HepG2 (cell line): ENCODE measurements at regions not wholly inside any gene's neighbourhood (a gene's known extent, or its start where the extent isn't known, plus 50 kb on each side); places are given as distances from the start of the nearest gene placed in this dataset.

Experiments used
- ATAC-seq: fragments of 200-7000 bp; cut with Tn5 transposase; 3 replicates; pipeline ENCODE4 v1.9.1; 2020; ENCODE audit warnings: mild to moderate bottlenecking, moderate library complexity
- BruUV-seq: library from RNA; stranded (reverse); fragments of 400-500 nt; replicated peaks from 2 replicates; lab custom pipeline; 2021; lab: Mats Ljungman, UMichigan
- CTCF ChIA-PET: fragments of 300-600 bp; formaldehyde crosslinking; extraction: SDS; loops from one replicate; lab custom pipeline; 2021; ENCODE audit warnings: low total read pairs, inconsistent platforms, low intra/inter-chr PET ratio; lab: Yijun Ruan, JAX
- POLR2A ChIA-PET: fragments of 350-600 bp; sonication (Branson Sonifier 250); formaldehyde crosslinking; loops from one replicate; lab custom pipeline; 2020; ENCODE audit warnings: antibody characterized with exemption, inconsistent platforms; lab: Yijun Ruan, JAX
- DNase-seq: peaks from one replicate; pipeline ENCODE4 v3.0.0-alpha.2; 2015; ENCODE audit warnings: low spot score
- FAIRE-seq: peaks from 3 replicates; lab custom pipeline; 2011; peaks lifted over from hg19 to GRCh38; lab: Jason Lieb, UNC
- H2AFZ ChIP-seq: one replicate; pipeline ENCODE4 v1.6.1; 2011; ENCODE audit warnings: low read length, inconsistent platforms
- H3K27ac ChIP-seq: fragments of 300-600 bp; 3 replicates; pipeline ENCODE4 v1.8.0; 2011; ENCODE audit warnings: mixed run types, mild to moderate bottlenecking, mixed read lengths, low read length, inconsistent platforms; ENCODE audit not compliant: insufficient read depth; ENCODE audit errors: extremely low read length
- H3K27me3 ChIP-seq, 2 experiments: fragments of 200-600 bp in 1 of 2; 2 replicates in 1 of 2; 3 replicates in 1 of 2; pipeline versions ENCODE4 v1.6.0 to v1.8.0; 2011; ENCODE audit warnings: low read length in 2 of 2, mild to moderate bottlenecking in 2 of 2, moderate library complexity in 2 of 2, inconsistent platforms in 1 of 2; ENCODE audit not compliant: insufficient read depth in 2 of 2, control insufficient read depth in 1 of 2
- H3K36me3 ChIP-seq, 2 experiments: fragments of 200-600 bp in 1 of 2; replicated peaks in 1 of 2; 2 replicates in 1 of 2; 3 replicates in 1 of 2; pipeline versions ENCODE4 v1.5.1 to v1.8.0; 2011; ENCODE audit warnings: low read length in 2 of 2, inconsistent platforms in 1 of 2; ENCODE audit not compliant: insufficient read depth in 2 of 2, control insufficient read depth in 1 of 2
- H3K4me1 ChIP-seq: 2 replicates; pipeline ENCODE4 v1.5.1; 2012; ENCODE audit warnings: low read length, inconsistent platforms; ENCODE audit not compliant: insufficient read depth
- H3K4me2 ChIP-seq: 2 replicates; pipeline ENCODE4 v1.6.0; 2011; ENCODE audit warnings: low read depth, low read length, inconsistent platforms
- H3K4me3 ChIP-seq, 3 experiments: fragments of 200-600 bp in 1 of 3; sonication (generic), shearing (Covaris generic) in 1 of 3; replicated peaks in 1 of 3; 2 replicates each; pipeline ENCODE4 v1.5.1; 2011 to 2016; ENCODE audit warnings: low read length in 3 of 3, inconsistent platforms in 2 of 3, low read depth in 2 of 3, mild to moderate bottlenecking in 2 of 3, control low read depth in 1 of 3, mixed read lengths in 1 of 3; ENCODE audit not compliant: insufficient read depth in 1 of 3
- H3K79me2 ChIP-seq: one replicate; pipeline ENCODE4 v1.6.1; 2011; ENCODE audit warnings: low read length, inconsistent platforms; ENCODE audit not compliant: insufficient read depth
- H3K9ac ChIP-seq: 2 replicates; pipeline ENCODE4 v1.6.0; 2011; ENCODE audit warnings: mild to moderate bottlenecking, low read depth, low read length, inconsistent platforms; ENCODE audit not compliant: insufficient read depth
- H3K9me3 ChIP-seq: 2 replicates; pipeline ENCODE4 v1.5.1; 2012; ENCODE audit warnings: mild to moderate bottlenecking, low read length
- H4K20me1 ChIP-seq: 2 replicates; pipeline ENCODE4 v1.6.0; 2011; ENCODE audit warnings: inconsistent platforms, mild to moderate bottlenecking, low read length, moderate library complexity; ENCODE audit not compliant: insufficient read depth
- AGO2 ChIP-seq: fragments of 200-400 bp; formaldehyde crosslinking; optimal IDR thresholded peaks from 2 replicates; pipeline ENCODE3; 2017; ENCODE audit warnings: mild to moderate bottlenecking, low read depth, low read length, moderate library complexity
- CAMTA2 ChIP-seq: sonication (generic); formaldehyde crosslinking; IDR thresholded peaks from 2 replicates; pipeline ENCODE4 v1.4.0; 2020; ENCODE audit warnings: mild to moderate bottlenecking, missing genetic modification reagents, borderline replicate concordance
- DNMT1 ChIP-seq: sonication (generic); formaldehyde crosslinking; IDR thresholded peaks from 2 replicates; pipeline ENCODE4 v1.5.1; 2020; ENCODE audit warnings: mild to moderate bottlenecking, missing genetic modification reagents
- NFE2 ChIP-seq: sonication (generic); formaldehyde crosslinking; IDR thresholded peaks from 2 replicates; pipeline ENCODE4 v1.4.0; 2020; ENCODE audit warnings: missing genetic modification reagents
- RARG ChIP-seq: sonication (generic); formaldehyde crosslinking; IDR thresholded peaks from 2 replicates; pipeline ENCODE4 v1.4.0; 2020; ENCODE audit warnings: low read depth, mild to moderate bottlenecking, missing genetic modification reagents
- SNRNP70 ChIP-seq: fragments of 200-400 bp; formaldehyde crosslinking; IDR thresholded peaks from 2 replicates; pipeline ENCODE4 v1.6.1; 2017; ENCODE audit warnings: mild to moderate bottlenecking, low read depth, low read length, moderate library complexity
- TAF1 ChIP-seq: sonication (generic); formaldehyde crosslinking; IDR thresholded peaks from 2 replicates; pipeline ENCODE4 v1.4.0; 2020; ENCODE audit warnings: missing genetic modification reagents
- ZNF101 ChIP-seq: sonication (generic); formaldehyde crosslinking; IDR thresholded peaks from 2 replicates; pipeline ENCODE4 v1.4.0; 2020; ENCODE audit warnings: mild to moderate bottlenecking, low read depth, missing genetic modification reagents, borderline replicate concordance
- ZNF44 ChIP-seq: sonication (generic); formaldehyde crosslinking; IDR thresholded peaks from 2 replicates; pipeline ENCODE4 v1.5.1; 2020; ENCODE audit warnings: mild to moderate bottlenecking, missing genetic modification reagents
- WGBS: methylation state at CpG from one replicate; pipeline ENCODE4 v1.1.6; 2017; ENCODE audit warnings: low lambda C conversion rate; 5-methylcytosine and 5-hydroxymethylcytosine counted together
- in situ Hi-C: cut with HindIII; loops from 2 replicates; pipeline ENCODE4 v1.10.0; 2017; ENCODE audit warnings: low pct_unique_long_range_greater_than_20kb; ENCODE audit not compliant: extremely low pct_ligation_motif_present
- intact Hi-C: fragments of 100-400 bp; cut with micrococcal nuclease; formaldehyde crosslinking; loops from one replicate; pipeline ENCODE4 v1.10.0; 2022; ENCODE audit not compliant: unreplicated experiment
- TF ChIP-seq, protein P1 (sequence below): sonication (generic); formaldehyde crosslinking; IDR thresholded peaks from 2 replicates; pipeline ENCODE4 v1.8.1; 2022; ENCODE audit warnings: mild to moderate bottlenecking, missing genetic modification reagents
- TF ChIP-seq, protein P2 (sequence below): IDR thresholded peaks from 2 replicates; pipeline ENCODE4 v1.6.1; 2012; ENCODE audit warnings: inconsistent platforms

DNA sequence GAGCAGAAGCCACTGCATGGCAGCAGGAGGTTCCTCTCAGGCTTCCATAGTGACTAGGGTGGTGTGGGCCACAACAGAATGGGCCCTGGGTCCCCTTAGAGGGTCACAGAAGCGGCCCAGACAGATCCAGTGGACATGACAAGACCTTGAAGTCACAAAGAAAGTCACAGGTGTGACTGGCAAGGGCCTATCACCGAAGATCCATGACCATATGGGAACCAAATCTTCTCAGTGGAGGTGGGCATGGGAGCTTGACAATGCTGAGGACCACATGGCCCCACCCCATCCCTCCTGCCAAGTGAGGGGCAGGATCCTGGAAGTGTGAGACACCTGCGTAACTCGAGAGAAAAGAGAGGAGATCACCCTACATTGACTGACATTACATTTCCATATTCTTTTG, 332.4 kb downstream of the MSX2 start (continued):
- TF ChIP-seq, protein P1, sequence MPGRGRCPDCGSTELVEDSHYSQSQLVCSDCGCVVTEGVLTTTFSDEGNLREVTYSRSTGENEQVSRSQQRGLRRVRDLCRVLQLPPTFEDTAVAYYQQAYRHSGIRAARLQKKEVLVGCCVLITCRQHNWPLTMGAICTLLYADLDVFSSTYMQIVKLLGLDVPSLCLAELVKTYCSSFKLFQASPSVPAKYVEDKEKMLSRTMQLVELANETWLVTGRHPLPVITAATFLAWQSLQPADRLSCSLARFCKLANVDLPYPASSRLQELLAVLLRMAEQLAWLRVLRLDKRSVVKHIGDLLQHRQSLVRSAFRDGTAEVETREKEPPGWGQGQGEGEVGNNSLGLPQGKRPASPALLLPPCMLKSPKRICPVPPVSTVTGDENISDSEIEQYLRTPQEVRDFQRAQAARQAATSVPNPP (CRISPR knock-in tag), result no peak
- TF ChIP-seq CAMTA2, result no peak
- no peak for TF ChIP-seq NFE2
- TF ChIP-seq, all 625 proteins: peak for 0

DNA sequence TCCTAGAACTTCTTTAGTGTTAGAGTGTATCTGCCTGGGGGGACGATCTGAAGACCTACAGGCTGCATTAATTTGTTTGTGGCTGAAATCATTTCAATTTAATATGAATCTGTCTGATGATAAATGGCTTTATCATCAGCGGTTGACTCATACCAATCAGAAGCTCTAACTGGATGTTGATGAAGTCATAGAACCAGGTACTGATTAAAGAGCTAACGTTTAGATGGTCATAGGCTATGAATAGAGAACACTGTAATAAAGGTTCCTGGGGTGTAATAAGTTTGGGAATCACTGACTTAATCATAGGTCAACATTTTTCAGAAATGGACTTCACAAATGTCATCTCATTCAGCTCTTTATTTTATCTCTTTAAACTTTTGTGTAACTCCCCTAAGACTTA, 329.9 kb downstream of the MSX2 start:
- DNase-seq (no peak), FAIRE-seq (no peak), ATAC-seq (no peak)
- Histone ChIP-seq H3K36me3 (no peaks in the 10 kb centered on the region), H3K4me1 (no peaks in the 10 kb centered on the region), H3K27ac (no peak overlapping the region), H4K20me1 (no peaks in the 10 kb centered on the region), H3K4me3 (no peak overlapping the region), H3K9me3 (no peaks in the 10 kb centered on the region), H3K79me2 (no peaks in the 10 kb centered on the region), H3K9ac (no peak overlapping the region), H3K27me3 (no peaks in the 10 kb centered on the region; a peak in 1 of 5 replicates), H2AFZ (no peak overlapping the region), H3K4me2 (no peak overlapping the region)
- 25% methylated on average over 3 of the region's 3 CpGs for WGBS
- TF ChIP-seq ZNF44 (CRISPR knock-in tag), result no peak
- no peak for TF ChIP-seq RARG (CRISPR knock-in tag)
- TF ChIP-seq AGO2, result no peak
- no peak for TF ChIP-seq TAF1 (CRISPR knock-in tag)
- TF ChIP-seq SNRNP70, result no peak
- no peak for TF ChIP-seq ZNF101
- TF ChIP-seq, protein P2, sequence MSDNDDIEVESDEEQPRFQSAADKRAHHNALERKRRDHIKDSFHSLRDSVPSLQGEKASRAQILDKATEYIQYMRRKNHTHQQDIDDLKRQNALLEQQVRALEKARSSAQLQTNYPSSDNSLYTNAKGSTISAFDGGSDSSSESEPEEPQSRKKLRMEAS, result no peak
- TF ChIP-seq DNMT1 (CRISPR knock-in tag), result no peak
- in situ Hi-C loops (no loop called here), intact Hi-C loops (no loop called here)
- CTCF ChIA-PET, result no interaction called here
- no TSS peak for BruUV-seq
- POLR2A ChIA-PET, result no interaction called here
